Testis (tissue), 2 donors: ENCODE measurements at regions not wholly inside any gene's neighbourhood (a gene's known extent, or its start where the extent isn't known, plus 50 kb on each side); places are given as distances from the start of the nearest gene placed in this dataset.

Source experiments
- DNase-seq: peaks from one replicate; pipeline ENCODE4 v3.0.0-alpha.2; 2019
- H3K27ac ChIP-seq, 2 donors: fragments of 200-600 bp; sonication (generic); one replicate each; pipeline ENCODE4 v1.5.1; 2019
- H3K27me3 ChIP-seq: fragments of 200-600 bp; sonication (generic); one replicate; pipeline ENCODE4 v1.5.1; 2019
- H3K36me3 ChIP-seq: fragments of 200-600 bp; sonication (generic); one replicate; pipeline ENCODE4 v1.5.1; 2017; ENCODE audit warnings: low read depth; ENCODE audit errors: missing control alignments
- H3K4me1 ChIP-seq: fragments of 200-600 bp; sonication (generic); one replicate; pipeline ENCODE4 v1.5.1; 2019
- H3K4me3 ChIP-seq, 2 donors: fragments of 200-600 bp; sonication (generic); one replicate each; pipeline ENCODE4 v1.5.1; 2017 to 2019
- H3K9me3 ChIP-seq: fragments of 200-600 bp; sonication (generic); one replicate; pipeline ENCODE4 v1.5.1; 2017
- CTCF ChIP-seq, 3 experiments: fragments of 450-650 bp in 2 of 3; fragments of 200-600 bp in 1 of 3; sonication (generic) in 1 of 3; IDR thresholded peaks; one replicate each; pipeline ENCODE4 v1.5.1; 2016 to 2019; ENCODE audit warnings: antibody characterized with exemption in 3 of 3, mild to moderate bottlenecking in 2 of 3, moderate library complexity in 1 of 3
- POLR2A ChIP-seq: fragments of 450-650 bp; IDR thresholded peaks from one replicate; pipeline ENCODE4 v1.6.1; 2017; ENCODE audit warnings: antibody characterized with exemption, mild to moderate bottlenecking, moderate library complexity
- WGBS, 2 donors: methylation state at CpG; one replicate each; pipeline ENCODE4 v1.1.5; 2018; 5-methylcytosine and 5-hydroxymethylcytosine counted together
- intact Hi-C: fragments of 100-400 bp; cut with DNase I; formaldehyde crosslinking; loops from one replicate; pipeline ENCODE4 v1.15.1; 2023; ENCODE audit warnings: low total_unique reads

DNA sequence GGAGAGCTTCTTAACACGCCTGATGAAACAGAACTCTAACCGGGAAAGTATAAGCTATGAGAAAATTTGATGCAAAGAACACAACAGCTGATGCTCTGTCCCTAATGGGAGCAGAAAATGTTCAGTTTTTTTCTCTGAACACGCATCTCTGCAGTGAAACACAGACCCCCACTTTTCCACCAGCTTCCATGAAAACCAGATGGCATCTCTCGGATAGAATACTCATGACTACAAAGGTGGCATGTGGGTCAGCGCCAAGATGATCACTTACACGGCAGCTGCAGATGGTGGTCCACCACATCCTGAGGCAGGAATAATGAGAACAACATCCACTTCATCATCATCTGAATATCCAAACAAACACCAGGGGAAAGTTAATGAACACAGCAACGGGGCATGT lies 85.2 kb upstream of the CNR1 start:
- no peaks in the 10 kb centered on the region for H3K36me3 ChIP-seq
- no peak overlapping the region for H3K4me3 ChIP-seq
- 80 to 88% methylated on average over 7 of the region's 7 CpGs for WGBS, 2 donors
- intact Hi-C loops = no loop called here
- TF ChIP-seq POLR2A (no peak), CTCF (IDR thresholded peaks at IDR 0.05) (no peak)
- no peaks in the 10 kb centered on the region for H3K4me1 ChIP-seq
- H3K27me3 ChIP-seq = no peaks in the 10 kb centered on the region
- H3K9me3 ChIP-seq = no peaks in the 10 kb centered on the region
- no peak overlapping the region for H3K27ac ChIP-seq
- DNase-seq = no peak

DNA sequence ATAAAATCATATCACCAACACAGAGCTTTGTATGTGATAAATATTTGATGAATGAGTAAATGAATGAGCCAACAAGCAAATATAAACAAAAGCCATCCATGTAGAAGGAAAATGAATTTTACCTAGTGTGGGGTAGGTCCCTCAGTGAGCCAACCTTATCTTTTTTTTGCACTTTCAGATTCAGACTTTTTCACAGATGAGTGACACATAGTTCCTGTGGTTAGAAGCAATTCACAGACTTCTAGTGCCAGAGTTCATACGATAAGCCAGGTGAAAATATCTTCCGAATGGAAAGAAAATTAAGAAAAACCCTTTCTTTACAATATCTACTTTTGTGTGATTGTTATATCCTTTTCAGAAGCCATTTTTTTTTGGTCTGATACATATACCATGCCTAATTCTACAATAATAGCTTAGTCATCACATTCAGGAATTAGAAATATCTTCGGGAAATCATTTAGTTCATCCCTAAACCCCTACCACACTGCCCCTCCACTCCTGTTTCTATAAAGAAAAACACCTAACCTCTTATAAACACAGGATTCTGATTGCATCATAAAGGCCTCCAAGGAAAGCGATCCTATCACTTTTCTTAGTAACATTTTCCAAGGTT lies 82.7 kb upstream of the CNR1 start:
- no peaks in the 10 kb centered on the region for H3K4me1 ChIP-seq
- no peak overlapping the region for H3K27ac ChIP-seq
- no peak for DNase-seq
- intact Hi-C loops = no loop called here
- no peaks in the 10 kb centered on the region for H3K9me3 ChIP-seq
- no peaks in the 10 kb centered on the region for H3K27me3 ChIP-seq
- WGBS, 2 donors = 87 to 91% methylated on average over 4 of the region's 4 CpGs
- no peak overlapping the region for H3K4me3 ChIP-seq
- TF ChIP-seq POLR2A = no peak
- no peak for TF ChIP-seq CTCF (IDR thresholded peaks at IDR 0.05)
- H3K36me3 ChIP-seq = no peaks in the 10 kb centered on the region

- intact Hi-C loops = no loop called here
- Histone ChIP-seq H3K36me3 (no peaks in the 10 kb centered on the region), H3K4me1 (no peaks in the 10 kb centered on the region), H3K27me3 (no peaks in the 10 kb centered on the region), H3K4me3 (no peak overlapping the region), H3K9me3 (no peaks in the 10 kb centered on the region), H3K27ac (no peak overlapping the region)
- TF ChIP-seq POLR2A = no peak
- no peak for TF ChIP-seq CTCF (IDR thresholded peaks at IDR 0.05)
- 61 to 78% methylated on average over 2 of the region's 2 CpGs for WGBS, 2 donors
- no peak for DNase-seq
These were observed 80.5 kb upstream of the CNR1 start for GRCh38 chr6:88246654-88247053.

DNA sequence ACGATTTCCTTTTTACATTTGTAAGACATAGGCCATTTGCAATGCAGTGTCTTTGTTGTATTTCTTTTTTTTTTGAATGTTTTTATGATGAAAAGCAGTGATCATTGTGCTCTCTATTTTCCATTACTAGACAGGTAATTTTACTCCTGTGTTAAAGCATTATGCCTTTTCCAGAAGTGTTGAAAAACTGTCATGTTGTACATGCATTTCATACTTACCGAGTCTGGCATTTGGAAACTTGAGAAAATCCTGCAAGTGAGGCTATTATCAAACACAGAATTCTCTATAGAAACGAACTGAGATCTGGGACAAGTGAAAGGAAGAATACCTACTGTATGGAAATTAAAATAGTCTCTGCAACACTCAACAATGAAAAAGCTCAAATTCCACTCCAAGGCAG lies 78.6 kb upstream of the CNR1 start:
- WGBS, 2 donors = 79 to 87% methylated on average over 3 of the region's 3 CpGs
- Histone ChIP-seq H3K27ac (no peak overlapping the region), H3K27me3 (no peaks in the 10 kb centered on the region), H3K4me3 (no peak overlapping the region), H3K9me3 (no peaks in the 10 kb centered on the region), H3K4me1 (no peaks in the 10 kb centered on the region), H3K36me3 (no peaks in the 10 kb centered on the region)
- no peak for TF ChIP-seq POLR2A
- no peak for TF ChIP-seq CTCF (IDR thresholded peaks at IDR 0.05)
- intact Hi-C loops = no loop called here
- no peak for DNase-seq

GRCh38 chr6:88238901-88239300 lies 72.8 kb upstream of the CNR1 start:
- H3K27ac ChIP-seq = no peak overlapping the region
- H3K4me1 ChIP-seq = no peaks in the 10 kb centered on the region
- TF ChIP-seq CTCF (IDR thresholded peaks at IDR 0.05) = no peak
- no peak for TF ChIP-seq POLR2A
- no peaks in the 10 kb centered on the region for H3K27me3 ChIP-seq
- no peaks in the 10 kb centered on the region for H3K9me3 ChIP-seq
- intact Hi-C loops = no loop called here
- no peak for DNase-seq
- H3K36me3 ChIP-seq = no peaks in the 10 kb centered on the region
- no peak overlapping the region for H3K4me3 ChIP-seq
- 80 to 82% methylated on average over 3 of the region's 3 CpGs for WGBS, 2 donors
